ENCODE measurements at regions not wholly inside any gene's neighbourhood (a gene's known extent, or its start where the extent isn't known, plus 50 kb on each side); places are given as distances from the start of the nearest gene placed in this dataset.

GRCh38 chr5:31049936-31050704 is 143.4 kb upstream of the CDH6 start:
- no peak for TF ChIP-seq CEBPB (IDR thresholded peaks at IDR 0.05)
- TF ChIP-seq MAX (IDR thresholded peaks at IDR 0.05): no peak
- TF ChIP-seq NFIC (IDR thresholded peaks at IDR 0.05): no peak
- TF ChIP-seq RAD21 (IDR thresholded peaks at IDR 0.05; ENCODE audit: low read depth): no peak
- TF ChIP-seq REST (IDR thresholded peaks at IDR 0.05; ENCODE audit: low read depth): no peak
- no peak for TF ChIP-seq ZBTB7A (IDR thresholded peaks at IDR 0.05; ENCODE audit: low read depth)
- TF ChIP-seq EP300 (IDR thresholded peaks at IDR 0.05; ENCODE audit: borderline replicate concordance): no peak
- TF ChIP-seq TAF1 (IDR thresholded peaks at IDR 0.05; ENCODE audit: low read depth): no peak
- TF ChIP-seq YY1 (IDR thresholded peaks at IDR 0.05; ENCODE audit: low read depth): no peak

Data from Ishikawa (cell line).